HG03066 (cell line): ENCODE measurements at regions not wholly inside any gene's neighbourhood (a gene's known extent, or its start where the extent isn't known, plus 50 kb on each side); places are given as distances from the start of the nearest gene placed in this dataset.

ENCODE experiments used
- ATAC-seq: cut with Tn5 transposase; IDR thresholded peaks from one replicate; pipeline ENCODE4 v1.9.1; 2021; ENCODE audit warnings: low read depth; ENCODE audit not compliant: unreplicated experiment

DNA sequence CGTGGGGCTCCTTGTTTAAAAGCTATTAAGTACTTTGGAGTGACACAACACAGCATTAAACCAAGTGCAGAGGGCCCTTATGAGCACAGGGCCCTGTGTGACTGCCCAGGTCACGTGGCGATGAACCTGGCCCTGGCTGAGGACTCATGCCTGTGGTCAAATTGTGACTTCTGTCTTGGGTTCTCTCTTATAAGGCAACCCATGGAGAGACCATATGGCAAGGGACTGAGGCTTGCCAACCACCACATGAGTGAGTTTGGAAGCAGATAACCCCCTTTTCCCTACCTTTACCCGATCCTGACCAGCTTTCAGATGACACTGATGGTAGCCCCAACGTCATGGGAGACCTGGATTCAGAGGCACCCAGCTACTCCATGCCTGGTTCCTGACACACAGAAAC, 140.5 kb downstream of the ZBTB18 start:
- no peak for ATAC-seq

DNA sequence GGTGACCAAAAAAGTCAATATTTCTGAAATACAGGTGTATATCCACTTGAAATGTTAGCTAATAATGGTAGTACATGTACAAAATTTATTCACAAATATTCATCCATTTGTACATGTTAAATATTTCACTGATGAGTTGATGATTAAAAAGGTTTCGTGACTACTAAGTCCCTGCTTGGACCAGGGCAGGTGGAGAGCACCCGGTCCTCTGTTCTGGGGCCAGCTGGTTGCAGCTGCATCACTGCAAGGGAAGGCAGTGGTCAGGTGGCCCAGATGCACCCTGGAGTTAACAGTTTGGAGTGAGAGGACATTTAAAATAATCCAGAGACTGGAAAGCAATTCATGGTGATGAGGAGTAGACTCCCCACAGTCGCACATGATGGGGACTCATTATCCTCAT, 141.2 kb downstream of the ZBTB18 start:
- no peak for ATAC-seq

DNA sequence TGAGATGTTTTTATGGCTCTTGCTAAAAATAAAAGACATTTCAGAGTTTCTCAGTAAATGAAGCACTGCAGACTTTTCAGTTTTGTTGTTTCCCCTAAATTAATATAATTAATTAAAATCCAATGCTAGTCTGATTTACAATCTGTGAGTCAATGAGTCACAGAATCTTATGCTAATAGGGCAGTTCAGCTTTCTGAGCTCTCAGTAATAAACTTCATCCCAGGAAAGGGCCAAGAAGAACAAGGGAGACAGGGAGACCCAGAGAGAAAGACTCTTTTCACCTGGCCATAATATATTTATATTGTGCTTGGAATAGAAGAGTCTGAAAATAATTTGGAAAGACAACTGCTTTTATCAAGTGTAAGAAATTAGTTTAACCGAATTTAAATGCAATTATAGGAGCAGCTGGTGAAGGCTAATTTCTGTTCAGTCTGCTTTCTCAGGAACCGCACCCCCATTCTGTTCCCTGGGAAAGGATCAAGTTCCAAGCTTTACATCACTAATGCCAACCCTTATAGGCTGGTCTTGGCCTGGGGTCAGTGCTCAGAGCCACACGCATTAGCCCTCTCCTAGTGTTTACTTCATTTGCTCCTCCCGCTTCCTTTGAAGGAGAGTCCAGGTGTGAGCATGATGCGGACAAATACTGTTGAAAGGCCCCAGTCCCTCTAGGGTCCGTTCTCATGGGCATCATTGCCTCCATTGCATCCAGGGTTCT, 145.6 kb downstream of the ZBTB18 start:
- ATAC-seq: no peak

DNA sequence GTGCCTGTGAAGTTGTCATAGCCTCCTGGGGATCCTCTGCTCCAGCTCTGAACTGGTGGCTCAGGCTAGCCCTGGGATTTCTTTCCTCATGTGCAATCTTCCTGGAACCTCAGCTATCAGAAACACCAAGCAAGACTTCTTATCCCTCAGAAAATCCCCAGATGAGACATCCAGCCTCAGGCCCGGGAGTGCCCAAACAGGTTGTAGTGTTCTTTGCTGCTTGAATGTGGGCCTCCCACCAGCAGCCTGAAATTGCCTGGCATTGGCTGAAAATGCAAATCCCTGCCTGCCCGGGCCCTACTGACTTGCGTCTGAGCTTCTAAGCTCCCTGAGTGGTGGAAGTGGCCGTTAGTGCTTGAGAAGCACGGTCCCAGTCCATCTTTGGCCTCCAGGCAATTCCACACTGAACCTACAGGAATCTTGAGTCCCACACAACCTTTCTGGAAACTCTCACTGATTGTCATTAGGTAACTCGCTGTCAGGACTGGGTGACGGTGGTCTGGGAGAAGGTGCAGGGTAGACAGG, 146.8 kb downstream of the ZBTB18 start:
- ATAC-seq: no peak

DNA sequence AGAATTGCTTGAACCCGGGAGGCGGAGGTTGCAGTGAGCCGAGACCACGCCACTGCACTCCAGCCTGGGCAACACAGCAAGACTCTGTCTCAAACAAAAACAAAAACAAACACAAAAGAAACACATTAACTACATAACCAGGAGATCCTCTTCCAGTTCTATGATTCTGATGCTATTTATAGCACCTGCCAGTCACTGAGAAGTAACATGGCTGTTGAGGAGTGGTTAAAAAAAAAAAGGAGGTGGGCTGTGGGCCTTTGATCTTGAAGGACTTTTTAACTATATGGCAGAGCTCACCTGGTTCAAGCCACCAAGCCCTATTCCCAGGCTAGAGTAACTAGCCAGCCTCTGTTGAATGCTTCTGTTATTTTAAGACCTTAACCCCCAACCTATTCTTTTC, 148.8 kb downstream of the ZBTB18 start:
- no peak for ATAC-seq

DNA sequence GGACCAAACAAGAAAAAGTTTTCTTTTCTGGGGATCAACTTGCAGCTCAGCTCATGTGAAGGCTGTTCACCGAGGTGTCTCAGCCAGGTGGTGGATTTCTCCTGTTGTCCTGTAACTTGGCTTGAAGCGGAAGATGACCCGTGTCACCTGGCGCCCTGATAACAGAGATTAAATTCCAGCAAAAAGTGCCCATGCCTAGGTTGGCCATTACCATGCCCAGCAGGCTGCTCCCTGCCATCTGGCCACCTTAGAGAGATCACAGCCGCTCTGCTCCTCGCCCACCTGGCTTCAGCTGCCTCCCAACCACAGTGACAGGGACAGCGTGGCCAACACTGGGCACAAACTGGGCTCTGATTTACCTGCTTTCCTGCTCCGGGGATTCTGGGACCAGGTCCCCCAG, 149.5 kb downstream of the ZBTB18 start:
- ATAC-seq: no peak

DNA sequence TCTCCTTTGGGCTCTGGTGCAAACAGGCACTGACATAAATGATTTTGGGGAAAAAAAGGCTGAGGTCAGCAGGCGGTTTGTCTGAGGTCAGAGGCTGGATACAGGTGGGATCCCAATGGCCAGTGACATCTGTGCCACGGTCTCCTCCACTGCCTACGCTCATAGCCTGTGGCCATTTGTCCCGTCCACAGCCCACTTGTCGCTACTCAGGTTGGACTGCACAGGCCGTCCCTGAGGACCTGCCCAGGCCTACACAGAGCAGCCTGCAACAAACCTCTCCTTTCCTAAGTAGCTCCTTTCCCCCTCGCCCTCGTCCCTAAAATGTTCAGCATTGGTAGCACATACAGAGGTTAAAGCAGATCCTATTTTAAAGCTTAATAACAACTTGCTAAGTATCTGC, 150.7 kb downstream of the ZBTB18 start:
- no peak for ATAC-seq

DNA sequence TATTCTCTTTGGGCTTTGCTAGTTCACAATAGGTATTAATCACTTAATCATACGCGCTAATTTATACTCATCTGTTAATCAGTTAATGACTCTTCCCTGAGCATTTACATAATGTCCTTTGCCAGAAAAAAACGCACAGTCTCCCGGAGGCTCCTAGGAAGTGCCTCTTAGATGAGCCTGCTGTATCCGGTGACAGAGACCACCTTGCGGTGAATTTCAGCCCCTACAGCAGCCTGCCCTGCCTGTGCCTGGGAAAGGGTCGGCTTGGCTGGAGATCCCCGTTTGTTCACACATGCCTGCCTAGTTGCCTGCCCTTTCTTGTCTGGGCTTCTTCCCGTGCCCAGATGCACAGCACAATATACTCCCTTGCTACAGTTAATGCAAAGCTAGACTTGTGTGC, 152.9 kb downstream of the ZBTB18 start:
- ATAC-seq: no peak

DNA sequence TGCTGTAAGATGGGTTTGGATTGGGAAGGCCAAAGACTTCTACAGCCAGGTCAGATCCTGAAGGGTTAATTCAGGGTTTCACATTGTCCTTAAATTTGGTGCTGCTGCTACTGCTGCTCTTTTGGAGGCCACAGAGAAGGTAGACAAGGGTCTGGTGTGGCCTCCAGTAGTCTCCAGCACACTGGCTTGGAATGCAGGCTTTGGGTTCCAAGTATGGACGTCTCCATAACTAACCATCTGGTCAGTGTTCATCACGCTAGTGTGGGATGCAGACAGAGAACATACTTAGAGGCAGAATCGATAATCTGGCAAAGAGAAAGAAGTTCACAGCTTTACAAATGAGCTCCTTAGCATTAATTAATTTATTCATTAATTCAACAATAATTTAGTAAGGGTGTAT, 154.1 kb downstream of the ZBTB18 start:
- ATAC-seq: no peak

DNA sequence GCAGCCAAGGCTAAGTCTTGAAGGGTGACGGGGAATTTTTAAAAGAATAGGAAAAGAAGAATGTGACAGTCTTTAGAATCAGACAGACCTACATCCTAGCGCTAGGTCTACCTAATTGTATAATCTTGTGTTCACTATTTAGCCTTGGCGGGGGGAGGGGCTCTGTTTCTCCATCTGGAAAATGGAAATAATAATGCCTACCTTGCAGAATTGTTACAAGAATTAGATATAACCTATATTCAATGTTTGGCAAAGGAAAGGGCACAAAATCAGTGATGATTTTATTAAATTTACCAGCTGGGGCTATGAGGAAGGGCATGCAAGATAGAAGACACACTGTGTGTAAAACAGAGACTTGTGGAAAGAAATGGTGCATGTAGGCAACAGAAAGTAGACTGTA, 154.8 kb downstream of the ZBTB18 start:
- no peak for ATAC-seq

DNA sequence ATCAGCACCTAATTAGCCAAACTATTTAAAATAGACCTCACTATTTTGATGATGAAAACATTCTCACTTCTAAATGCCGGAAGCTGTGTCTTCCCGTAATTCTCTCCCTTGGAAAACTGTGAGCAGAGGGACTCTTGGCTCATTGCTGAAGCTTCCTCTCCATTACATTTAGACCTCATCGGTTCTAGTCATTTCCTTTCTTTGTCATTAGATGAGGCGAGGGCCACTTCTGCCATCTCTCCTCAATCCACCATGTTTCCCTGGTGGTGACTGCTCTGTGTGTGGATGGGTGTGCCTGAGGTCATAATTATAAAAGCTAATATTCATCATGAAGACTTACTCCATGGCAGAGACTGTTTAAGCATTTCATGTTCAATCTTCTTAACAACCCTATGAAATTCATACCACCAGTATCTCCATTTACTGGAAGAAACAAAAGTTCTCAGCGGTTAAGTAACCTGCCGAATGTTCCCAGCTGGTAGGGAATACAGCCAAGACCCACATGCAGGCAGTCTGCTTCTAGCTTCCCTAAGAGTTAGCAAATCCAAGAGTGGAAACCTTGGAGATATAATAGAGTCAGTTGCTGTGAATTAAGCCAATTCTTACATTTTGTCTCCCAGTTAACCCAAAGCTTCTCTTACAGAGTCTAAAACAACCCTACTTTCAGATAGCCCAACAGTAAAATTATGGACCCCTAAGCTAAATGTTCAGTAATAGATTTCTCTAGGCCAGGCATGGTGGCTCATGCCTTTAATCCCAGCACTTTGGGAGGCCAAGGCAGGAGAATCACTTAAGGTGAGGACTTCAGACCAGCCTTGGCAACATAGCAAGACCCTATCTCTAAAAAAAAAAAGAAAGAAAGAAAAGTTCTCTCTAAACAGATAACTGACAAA, 156.2 kb downstream of the ZBTB18 start:
- no peak for ATAC-seq

DNA sequence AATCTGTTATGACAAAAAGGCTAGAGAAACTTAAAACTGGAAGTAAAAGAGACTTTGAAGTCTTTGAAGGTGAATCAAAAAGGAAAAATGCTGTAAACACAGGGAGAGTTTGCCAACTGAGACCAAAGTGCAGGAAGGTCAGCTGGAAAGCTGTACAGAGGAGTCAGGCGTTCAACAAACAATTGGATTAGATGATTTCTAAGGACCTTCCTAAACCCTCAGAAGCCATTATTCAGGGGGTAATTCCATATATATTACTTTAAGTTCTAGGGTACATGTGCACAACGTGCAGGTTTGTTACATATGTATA, 156.8 kb downstream of the ZBTB18 start:
- no peak for ATAC-seq

DNA sequence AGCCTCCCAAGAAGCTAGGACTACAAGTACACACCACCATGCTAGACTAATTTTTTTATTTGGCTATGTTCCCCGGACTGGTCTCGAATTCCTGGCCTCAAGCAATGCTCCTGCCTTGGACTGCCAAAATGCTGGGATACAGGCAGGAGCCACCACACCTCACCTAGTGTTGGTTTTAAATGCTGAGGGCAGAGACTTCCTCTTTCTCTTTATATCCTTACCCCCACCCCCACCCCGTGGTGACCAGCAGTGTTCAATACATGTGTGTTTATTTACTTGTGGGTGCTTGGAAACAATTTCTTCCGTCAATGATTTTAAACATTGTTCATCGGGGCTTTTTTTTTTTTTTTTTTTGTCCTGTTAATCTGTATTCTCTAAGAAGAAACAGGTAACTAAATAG, 158.9 kb downstream of the ZBTB18 start:
- ATAC-seq: no peak

DNA sequence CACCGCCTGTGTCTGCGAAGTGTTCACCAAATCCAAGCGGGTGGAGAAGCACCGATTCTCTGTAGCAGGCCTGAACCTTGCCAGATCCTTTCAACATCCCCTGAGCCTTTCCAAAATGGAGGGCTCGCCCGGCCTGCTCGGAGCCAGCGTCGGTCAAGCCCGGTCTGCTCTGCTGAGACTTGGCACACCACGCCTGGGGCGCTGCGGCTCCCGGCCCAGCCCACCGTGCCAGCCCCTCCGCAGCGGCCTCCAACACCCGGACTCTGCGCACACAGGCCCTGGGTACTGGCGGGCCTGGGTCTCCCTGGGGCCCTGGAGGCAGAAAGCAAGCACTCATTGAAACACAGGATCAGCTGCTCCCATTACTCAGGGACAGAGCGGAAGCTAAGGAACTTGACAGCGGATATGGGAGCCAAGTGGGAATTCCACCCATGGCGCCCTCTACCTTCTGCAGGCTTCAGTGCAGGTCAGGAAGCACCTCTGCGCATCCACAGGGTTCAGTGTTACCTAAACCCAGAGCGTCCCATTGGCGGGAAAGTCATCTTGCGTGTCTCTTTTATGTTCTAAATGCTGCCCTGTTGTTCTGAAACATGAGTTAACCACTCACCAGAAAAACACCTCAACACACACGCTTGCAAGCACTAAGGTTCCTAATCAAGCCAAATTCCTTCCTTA, 159.9 kb downstream of the ZBTB18 start:
- no peak for ATAC-seq

DNA sequence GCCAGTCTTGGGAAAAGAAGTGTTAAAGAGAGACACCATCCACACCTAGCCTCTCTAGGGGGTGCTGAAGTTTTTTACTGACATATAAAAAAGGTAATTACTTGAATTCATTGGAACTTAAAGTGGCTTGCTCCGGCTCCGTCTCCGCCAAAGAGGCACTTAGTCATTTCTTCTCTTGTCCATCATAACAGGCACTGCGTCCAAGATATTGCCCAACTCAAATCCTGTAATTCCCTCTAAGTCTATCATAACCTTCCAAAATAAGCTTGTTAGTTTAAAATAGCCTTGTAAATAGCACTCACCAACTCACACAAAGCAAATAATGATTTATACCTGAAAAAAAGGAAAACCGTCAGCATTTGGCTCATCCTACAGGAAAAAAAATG, 160.5 kb downstream of the ZBTB18 start:
- no peak for ATAC-seq

DNA sequence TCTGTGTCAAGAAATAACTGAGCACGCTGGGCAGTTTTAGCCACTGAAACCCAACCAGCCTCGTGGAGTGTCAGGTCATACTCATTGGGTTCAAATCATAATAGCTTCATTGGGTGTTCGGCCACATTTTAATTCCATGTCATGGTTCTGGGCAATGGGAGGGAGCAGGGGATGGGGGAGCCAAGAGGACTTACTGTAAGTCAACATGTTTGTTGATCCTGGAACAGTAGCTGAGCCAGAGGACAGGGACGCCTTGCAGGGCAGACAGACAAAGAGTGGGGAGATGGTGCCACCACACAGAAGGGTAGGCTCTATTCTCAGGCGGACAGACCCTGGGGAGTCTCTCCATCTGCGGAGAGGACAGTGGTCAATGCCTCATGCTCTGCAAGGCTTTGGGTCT, 161.1 kb downstream of the ZBTB18 start:
- no peak for ATAC-seq

DNA sequence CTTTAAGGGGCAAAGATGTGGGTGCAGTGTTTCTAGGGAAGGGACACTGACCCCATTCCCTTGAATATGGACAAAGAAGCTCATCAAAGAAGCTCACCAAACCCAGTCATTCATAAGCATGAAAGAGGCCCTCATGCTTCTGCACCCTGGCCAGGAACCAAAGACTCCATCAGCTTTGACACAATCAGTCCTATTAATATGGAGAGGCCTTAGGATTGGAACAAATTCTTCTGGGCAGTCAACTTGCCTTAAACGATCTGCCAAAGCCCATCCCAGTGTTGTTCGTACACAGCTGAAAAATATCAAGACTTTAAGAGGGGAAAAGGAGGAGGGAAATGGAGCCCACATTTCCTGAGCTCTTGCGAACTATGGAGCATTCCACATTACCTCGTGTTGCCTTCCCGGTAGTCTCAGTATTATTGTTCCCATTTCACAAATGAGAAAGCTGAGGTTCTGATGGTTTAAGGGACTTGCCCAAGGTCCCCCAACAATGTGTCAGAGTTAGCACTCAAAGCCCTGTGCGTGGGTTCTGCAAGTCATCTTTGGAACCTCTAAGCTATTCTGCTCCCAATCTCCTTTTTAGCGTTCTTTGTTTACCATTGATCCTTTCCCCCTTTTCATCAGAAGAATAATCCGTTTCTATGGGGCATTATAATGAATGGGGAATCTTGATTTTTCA, 161.9 kb downstream of the ZBTB18 start:
- ATAC-seq: no peak

DNA sequence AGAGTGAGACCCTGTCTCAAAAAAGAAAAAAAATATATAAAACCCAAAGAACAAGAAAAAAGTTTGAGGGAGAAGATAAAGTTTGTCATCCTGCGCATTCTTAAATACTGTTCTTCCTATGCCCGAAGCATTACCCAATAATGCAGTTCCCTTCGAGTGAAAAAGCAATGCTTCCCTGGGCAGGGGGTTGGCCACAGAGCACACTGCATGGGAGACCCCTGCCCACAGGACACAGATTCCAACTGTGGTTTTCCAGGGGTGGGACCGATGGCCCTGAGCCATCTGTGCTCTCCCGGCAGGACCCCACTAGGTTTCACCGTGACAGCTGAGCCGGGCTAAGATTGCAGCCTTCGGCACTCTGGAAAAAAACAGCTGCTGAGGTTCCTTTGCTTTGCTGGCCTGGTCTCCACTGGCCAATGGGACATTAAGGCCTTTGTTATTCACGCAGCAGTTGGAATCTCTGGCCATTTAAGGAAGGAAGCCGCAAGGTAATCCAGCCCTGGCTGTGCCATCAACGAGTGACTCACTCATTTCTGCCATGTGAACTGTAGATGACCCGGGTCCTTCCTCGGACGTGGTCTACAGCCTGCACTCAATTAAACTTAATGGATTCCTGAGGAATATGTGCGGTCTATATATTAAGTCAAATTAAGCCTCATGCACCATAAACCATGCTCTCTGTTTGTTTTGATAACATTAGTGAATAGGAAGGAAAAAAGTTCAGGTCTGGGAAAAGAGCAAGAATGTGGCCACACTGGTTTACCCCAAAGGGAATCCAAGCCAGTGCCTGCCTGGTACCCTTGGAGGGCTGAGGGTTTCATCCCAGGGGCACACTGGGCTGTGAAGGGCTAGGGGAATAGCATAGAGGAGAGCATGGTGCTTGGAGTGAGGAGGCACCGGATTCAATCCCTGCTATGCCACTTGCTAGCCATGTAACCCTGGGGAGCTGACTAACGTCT, 163.2 kb downstream of the ZBTB18 start:
- ATAC-seq: no peak

DNA sequence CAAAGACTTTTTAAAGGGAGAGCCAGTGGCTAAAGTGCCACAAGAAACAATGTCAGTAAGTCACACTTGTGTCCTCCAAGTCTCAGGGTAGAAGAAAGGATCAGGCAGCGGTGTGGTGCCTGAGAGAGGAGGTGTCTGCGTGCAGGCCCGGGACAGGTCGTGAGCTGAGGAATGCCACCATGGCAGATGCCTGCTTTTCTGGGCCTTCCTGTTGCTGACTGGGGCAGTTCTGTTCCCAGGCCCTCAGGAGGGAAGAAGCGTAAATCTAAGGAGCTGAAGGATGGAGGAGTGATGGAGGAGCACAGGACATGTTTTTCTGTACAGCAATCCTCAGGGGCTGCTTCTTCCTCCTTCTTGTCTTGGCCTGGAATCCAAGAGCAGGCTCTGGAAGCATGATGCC, 165.8 kb downstream of the ZBTB18 start:
- ATAC-seq: no peak

DNA sequence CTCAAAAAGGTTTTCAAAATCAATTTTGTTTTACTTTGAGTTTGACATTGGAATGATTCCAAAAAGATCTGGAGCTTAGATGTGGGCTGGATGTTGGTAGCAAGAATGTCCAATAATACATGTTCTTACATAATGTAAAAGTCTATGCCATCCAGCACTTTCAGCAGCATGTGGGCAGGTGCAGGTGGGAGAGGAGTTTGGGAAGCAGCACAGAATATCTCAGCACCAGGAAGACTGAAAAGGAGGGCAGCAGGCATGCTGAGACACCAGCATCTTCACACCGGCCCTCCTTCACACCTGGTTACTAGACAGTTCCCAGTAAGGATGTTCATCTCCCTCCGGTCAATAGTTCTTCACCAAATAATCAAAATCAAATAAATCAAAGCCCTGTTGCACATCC, 166.6 kb downstream of the ZBTB18 start:
- no peak for ATAC-seq
